Epithelial cell of esophagus (primary cell): ENCODE measurements at regions not wholly inside any gene's neighbourhood (a gene's known extent, or its start where the extent isn't known, plus 50 kb on each side); places are given as distances from the start of the nearest gene placed in this dataset.

Experiments used
- DNase-seq: peaks from one replicate; pipeline ENCODE4 v3.0.0; 2010; ENCODE audit warnings: low read depth
- H3K4me3 ChIP-seq: 2 replicates; pipeline ENCODE4 v1.5.1; 2011; ENCODE audit warnings: mild to moderate bottlenecking, low read length, control low read depth
- CTCF ChIP-seq: IDR thresholded peaks from 2 replicates; pipeline ENCODE4 v1.5.1; 2011; ENCODE audit warnings: low read depth, mild to moderate bottlenecking, low read length, control low read depth, inconsistent platforms; ENCODE audit not compliant: insufficient read depth; ENCODE audit errors: missing control alignments

- no peak overlapping the region for H3K4me3 ChIP-seq
- TF ChIP-seq CTCF, result no peak
- no peak for DNase-seq
Observed at GRCh38 chr16:17574256-17574655, 103.5 kb upstream of the XYLT1 start.

- DNase-seq, result no peak
- TF ChIP-seq CTCF, result no peak
- no peak overlapping the region for H3K4me3 ChIP-seq
Observed at GRCh38 chr16:17572145-17572544, 101.4 kb upstream of the XYLT1 start.

GRCh38 chr16:17571499-17572093 is 100.8 kb upstream of the XYLT1 start:
- DNase-seq, result peak; percentile 50
- no peak for TF ChIP-seq CTCF
- no peak overlapping the region for H3K4me3 ChIP-seq

- no peak for TF ChIP-seq CTCF
- no peak for DNase-seq
Observed at GRCh38 chr16:17568239-17568638, 97.5 kb upstream of the XYLT1 start.

GRCh38 chr16:17567455-17567854 is 96.7 kb upstream of the XYLT1 start:
- H3K4me3 ChIP-seq, result no peak overlapping the region
- TF ChIP-seq CTCF, result no peak
- no peak for DNase-seq

More at GRCh38 chr16:17568239-17568638, 97.5 kb upstream of the XYLT1 start:
- no peak overlapping the region for H3K4me3 ChIP-seq

GRCh38 chr16:17566656-17567450 is 96.1 kb upstream of the XYLT1 start:
- no peak for DNase-seq
- no peak overlapping the region for H3K4me3 ChIP-seq
- no peak for TF ChIP-seq CTCF
